ENCODE measurements at regions not wholly inside any gene's neighbourhood (a gene's known extent, or its start where the extent isn't known, plus 50 kb on each side); places are given as distances from the start of the nearest gene placed in this dataset.
"Not testable (repeated sequence)": the region's sequence is repeated elsewhere in the genome, so short reads cannot be mapped to it uniquely, and the experiment has no call there.

- Mint-ChIP-seq H3K4me1 (no peaks in the 10 kb centered on the region), H3K9me3 (no peaks in the 10 kb centered on the region)
These were observed 106.4 kb upstream of the PPP1R26 start for GRCh38 chr9:135373151-135373685.

GRCh38 chr9:135373820-135374219, 105.8 kb upstream of the PPP1R26 start:
- H3K9me3 Mint-ChIP-seq, result no peaks in the 10 kb centered on the region
- no peak overlapping the region for H3K27ac Mint-ChIP-seq
- H3K36me3 Mint-ChIP-seq, result no peaks in the 10 kb centered on the region
- CTCF ChIA-PET, result no interaction called here
- no peak for DNase-seq
- H3K27me3 Mint-ChIP-seq, result no peaks in the 10 kb centered on the region
- H3K4me3 Mint-ChIP-seq, result no peak overlapping the region
- no peaks in the 10 kb centered on the region for H3K4me1 Mint-ChIP-seq

More at GRCh38 chr9:135373151-135373685, 106.4 kb upstream of the PPP1R26 start:
- H3K27ac Mint-ChIP-seq, result no peak overlapping the region
- H3K36me3 Mint-ChIP-seq, result no peaks in the 10 kb centered on the region
- H3K27me3 Mint-ChIP-seq, result no peaks in the 10 kb centered on the region
- CTCF ChIA-PET, result no interaction called here
- no peak for DNase-seq
- no peak overlapping the region for H3K4me3 Mint-ChIP-seq

GRCh38 chr9:135374591-135374990, 105.0 kb upstream of the PPP1R26 start:
- DNase-seq, result no peak
- Mint-ChIP-seq H3K9me3 (no peaks in the 10 kb centered on the region), H3K4me3 (no peak overlapping the region), H3K27ac (no peak overlapping the region), H3K36me3 (no peaks in the 10 kb centered on the region), H3K4me1 (no peaks in the 10 kb centered on the region), H3K27me3 (no peaks in the 10 kb centered on the region)
- CTCF ChIA-PET, result no interaction called here

GRCh38 chr9:135375001-135375400, 104.6 kb upstream of the PPP1R26 start:
- no peaks in the 10 kb centered on the region for H3K36me3 Mint-ChIP-seq
- no peak for DNase-seq
- no peaks in the 10 kb centered on the region for H3K9me3 Mint-ChIP-seq
- CTCF ChIA-PET, result no interaction called here
- H3K4me1 Mint-ChIP-seq, result no peaks in the 10 kb centered on the region
- no peak overlapping the region for H3K4me3 Mint-ChIP-seq
- H3K27me3 Mint-ChIP-seq, result no peaks in the 10 kb centered on the region
- no peak overlapping the region for H3K27ac Mint-ChIP-seq

GRCh38 chr9:135376511-135377265, 102.9 kb upstream of the PPP1R26 start:
- Mint-ChIP-seq H3K27me3 (no peaks in the 10 kb centered on the region), H3K36me3 (no peaks in the 10 kb centered on the region), H3K4me3 (no peak overlapping the region), H3K9me3 (no peaks in the 10 kb centered on the region), H3K27ac (no peak overlapping the region), H3K4me1 (no peaks in the 10 kb centered on the region)
- no peak for DNase-seq
- CTCF ChIA-PET, result no interaction called here

- Mint-ChIP-seq H3K4me3 (no peak overlapping the region), H3K9me3 (no peaks in the 10 kb centered on the region), H3K36me3 (no peaks in the 10 kb centered on the region), H3K27me3 (no peaks in the 10 kb centered on the region), H3K27ac (no peak overlapping the region), H3K4me1 (no peaks in the 10 kb centered on the region)
- DNase-seq, result no peak
- CTCF ChIA-PET, result no interaction called here
These were observed 102.2 kb upstream of the PPP1R26 start for GRCh38 chr9:135377431-135377830.

GRCh38 chr9:135378751-135379150, 100.8 kb upstream of the PPP1R26 start:
- Mint-ChIP-seq H3K36me3 (no peaks in the 10 kb centered on the region), H3K27me3 (no peaks in the 10 kb centered on the region), H3K9me3 (no peaks in the 10 kb centered on the region), H3K4me3 (no peak overlapping the region), H3K4me1 (no peaks in the 10 kb centered on the region), H3K27ac (no peak overlapping the region)
- DNase-seq, result no peak
- CTCF ChIA-PET, result no interaction called here

GRCh38 chr9:135379540-135380267, 99.9 kb upstream of the PPP1R26 start:
- no peaks in the 10 kb centered on the region for H3K36me3 Mint-ChIP-seq
- DNase-seq, result no peak
- H3K27ac Mint-ChIP-seq, result no peak overlapping the region
- CTCF ChIA-PET, result no interaction called here
- H3K27me3 Mint-ChIP-seq, result no peaks in the 10 kb centered on the region
- no peak overlapping the region for H3K4me3 Mint-ChIP-seq
- H3K4me1 Mint-ChIP-seq, result no peaks in the 10 kb centered on the region
- peaks cover 2% of the 10 kb centered on the region for H3K9me3 Mint-ChIP-seq

GRCh38 chr9:135380311-135380960, 99.1 kb upstream of the PPP1R26 start:
- H3K27ac Mint-ChIP-seq, result no peak overlapping the region
- H3K36me3 Mint-ChIP-seq, result no peaks in the 10 kb centered on the region
- no peaks in the 10 kb centered on the region for H3K27me3 Mint-ChIP-seq

GRCh38 chr9:135381762-135382310, 97.7 kb upstream of the PPP1R26 start:
- Mint-ChIP-seq H3K9me3 (peaks cover 2% of the 10 kb centered on the region), H3K4me1 (no peaks in the 10 kb centered on the region), H3K4me3 (no peak overlapping the region), H3K27me3 (no peaks in the 10 kb centered on the region), H3K27ac (no peak overlapping the region), H3K36me3 (no peaks in the 10 kb centered on the region)
- DNase-seq, result no peak
- CTCF ChIA-PET, result no interaction called here

More at GRCh38 chr9:135380311-135380960, 99.1 kb upstream of the PPP1R26 start:
- Mint-ChIP-seq H3K4me1 (no peaks in the 10 kb centered on the region), H3K4me3 (no peak overlapping the region), H3K9me3 (peaks cover 2% of the 10 kb centered on the region)
- no peak for DNase-seq
- CTCF ChIA-PET, result no interaction called here

- Mint-ChIP-seq H3K27ac (no peak overlapping the region), H3K27me3 (no peaks in the 10 kb centered on the region), H3K4me3 (no peak overlapping the region), H3K9me3 (peaks cover 2% of the 10 kb centered on the region), H3K4me1 (no peaks in the 10 kb centered on the region), H3K36me3 (no peaks in the 10 kb centered on the region)
- CTCF ChIA-PET, result no interaction called here
- DNase-seq, result no peak
These were observed 95.4 kb upstream of the PPP1R26 start for GRCh38 chr9:135384226-135384625.

- CTCF ChIA-PET, H3K9me3 Mint-ChIP-seq, DNase-seq, H3K4me3 Mint-ChIP-seq, H3K27me3 Mint-ChIP-seq, H3K4me1 Mint-ChIP-seq, H3K36me3 Mint-ChIP-seq: not testable (repeated sequence)
- peak overlapping the region; percentile 62 for H3K27ac Mint-ChIP-seq
These were observed 94.7 kb upstream of the PPP1R26 start for GRCh38 chr9:135384815-135385405.

GRCh38 chr9:135385793-135386192, 93.8 kb upstream of the PPP1R26 start:
- Mint-ChIP-seq H3K9me3 (peaks cover 2% of the 10 kb centered on the region), H3K4me3 (no peak overlapping the region), H3K27ac (no peak overlapping the region), H3K27me3 (no peaks in the 10 kb centered on the region), H3K36me3 (no peaks in the 10 kb centered on the region), H3K4me1 (no peaks in the 10 kb centered on the region)
- no peak for DNase-seq
- CTCF ChIA-PET, result no interaction called here

- CTCF ChIA-PET, result no interaction called here
- H3K4me1 Mint-ChIP-seq, result no peaks in the 10 kb centered on the region
- peaks cover 2% of the 10 kb centered on the region for H3K9me3 Mint-ChIP-seq
- no peaks in the 10 kb centered on the region for H3K27me3 Mint-ChIP-seq
- H3K36me3 Mint-ChIP-seq, result no peaks in the 10 kb centered on the region
- DNase-seq, result no peak
- no peak overlapping the region for H3K4me3 Mint-ChIP-seq
- no peak overlapping the region for H3K27ac Mint-ChIP-seq
These were observed 91.6 kb upstream of the PPP1R26 start for GRCh38 chr9:135387976-135388375.

Data from activated naive CD4-positive, alpha-beta T cell treated with anti-CD3 and anti-CD28 coated beads, Interleukin-2, amount 10 ng/mL, durations not matched to agents 7 days and 5 days (primary cell).